HG03378 (cell line): ENCODE measurements at regions not wholly inside any gene's neighbourhood (a gene's known extent, or its start where the extent isn't known, plus 50 kb on each side); places are given as distances from the start of the nearest gene placed in this dataset.
"Not testable (repeated sequence)": the region's sequence is repeated elsewhere in the genome, so short reads cannot be mapped to it uniquely, and the experiment has no call there.

Experiments
- ATAC-seq: cut with Tn5 transposase; IDR thresholded peaks from one replicate; pipeline ENCODE4 v1.9.1; 2021; ENCODE audit warnings: mild to moderate bottlenecking, moderate library complexity; ENCODE audit not compliant: unreplicated experiment

DNA sequence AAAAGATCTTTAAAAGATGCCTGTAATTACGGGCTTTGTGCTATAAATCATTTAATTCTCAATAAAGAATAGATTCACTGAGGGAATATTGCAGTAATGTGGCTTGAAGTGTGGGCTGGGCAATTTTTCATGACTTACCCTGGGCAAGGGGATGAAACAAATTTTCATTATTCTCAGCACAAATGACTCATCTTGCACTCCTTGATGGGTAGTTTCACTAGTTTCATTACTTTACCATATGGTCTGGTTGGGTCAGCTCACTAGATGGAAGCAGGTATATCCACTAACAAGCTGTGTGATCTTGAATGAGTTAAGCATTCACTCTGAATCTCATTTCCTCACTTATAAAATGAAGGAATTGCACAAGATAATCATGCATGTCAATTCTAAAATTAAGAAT is 234.3 kb downstream of the ABCC12 start:
- ATAC-seq: no peak

DNA sequence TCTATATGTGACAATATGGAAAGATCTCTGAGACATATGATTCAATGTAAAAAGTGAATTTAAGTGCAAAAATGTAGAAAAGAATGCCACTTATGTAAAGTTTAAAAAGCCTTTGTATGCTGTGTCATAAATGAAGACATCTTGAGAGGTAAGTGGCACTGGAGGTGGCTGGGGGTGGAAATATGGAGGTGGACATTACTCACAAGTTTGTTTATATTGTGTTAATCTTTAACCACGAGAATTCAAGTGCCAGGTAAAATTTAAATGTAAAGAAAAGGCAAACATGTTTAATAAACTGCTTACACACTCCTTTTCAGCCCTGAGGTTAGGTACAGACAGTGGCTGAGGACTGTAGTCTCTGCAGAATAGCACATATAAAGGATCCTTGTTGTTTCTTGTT is 235.1 kb downstream of the ABCC12 start:
- no peak for ATAC-seq

DNA sequence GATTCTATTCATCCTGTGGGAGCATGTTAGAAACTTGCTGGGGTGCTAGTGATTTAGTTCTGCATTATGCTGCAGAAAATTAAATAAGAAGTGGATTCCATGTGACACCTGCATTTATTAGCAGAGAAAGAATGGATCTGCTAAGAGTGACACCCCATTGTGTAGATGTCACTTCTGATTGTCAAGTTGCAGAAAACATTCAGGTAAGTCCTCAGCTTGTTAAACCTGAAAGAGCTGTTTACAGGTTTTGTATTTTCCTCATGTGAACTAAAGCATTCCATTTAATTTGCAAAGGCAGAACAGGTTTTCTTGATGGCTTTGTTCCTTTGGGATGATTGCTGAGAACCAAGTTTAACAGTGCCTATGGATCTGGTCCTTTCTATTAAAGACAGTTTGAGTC is 238.7 kb downstream of the ABCC12 start:
- ATAC-seq: no peak

DNA sequence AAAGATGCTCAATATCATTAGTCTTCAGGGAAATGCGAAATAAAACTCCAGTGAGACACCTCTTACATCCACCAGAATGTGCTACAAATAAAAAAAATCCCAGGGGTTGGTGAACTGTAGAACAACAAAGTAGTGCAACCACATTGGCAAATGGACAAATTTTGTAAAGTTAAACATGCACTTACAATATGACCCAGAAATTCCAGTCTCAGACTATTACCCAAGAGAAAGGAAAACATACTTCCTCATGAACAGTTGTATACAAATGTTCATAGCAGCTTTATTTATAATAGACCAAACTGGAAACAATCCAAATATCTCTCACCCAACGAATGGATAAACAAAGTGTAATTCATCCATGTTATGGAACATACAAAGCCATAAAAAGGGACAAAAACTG is 239.5 kb downstream of the ABCC12 start:
- no peak for ATAC-seq

DNA sequence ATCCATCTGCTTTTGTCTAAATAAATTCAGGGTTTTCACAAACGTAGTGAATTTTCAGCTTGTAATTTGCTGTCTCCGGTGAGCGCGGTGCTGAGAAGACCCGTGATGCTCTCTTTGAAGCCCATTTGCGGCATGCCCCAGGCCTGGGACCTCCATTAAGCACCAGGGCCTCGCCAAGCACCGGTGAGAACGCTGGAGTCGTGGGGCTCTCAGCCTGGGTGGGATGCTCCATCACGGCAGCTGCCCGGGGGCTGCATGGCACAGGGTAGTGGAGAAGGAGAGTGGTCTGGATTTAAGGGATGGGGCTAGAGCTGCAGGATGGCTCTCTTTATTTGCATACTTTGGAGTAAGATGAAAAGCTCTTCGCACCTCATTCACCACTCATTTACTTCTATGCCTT is 248.7 kb downstream of the ABCC12 start:
- no peak for ATAC-seq

DNA sequence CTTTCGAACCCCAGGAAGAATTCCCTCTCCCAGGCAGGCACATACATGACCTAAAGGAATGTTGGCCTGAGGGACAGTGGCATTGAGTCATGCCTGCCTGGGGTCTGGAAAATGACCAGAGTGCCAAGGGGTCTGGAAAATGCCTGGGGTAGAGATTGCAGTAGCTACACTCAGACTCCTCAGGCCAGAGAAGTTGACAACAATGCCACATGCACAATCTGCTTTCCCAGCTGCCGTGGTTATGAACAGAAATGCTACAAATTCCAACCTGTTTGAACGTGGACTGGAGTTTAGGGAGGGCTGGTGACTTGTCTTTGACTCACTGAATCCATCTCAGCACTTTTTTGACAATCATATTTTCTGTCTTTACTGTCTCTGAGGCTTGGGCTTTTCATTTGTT is 250.0 kb downstream of the ABCC12 start:
- ATAC-seq: no peak

DNA sequence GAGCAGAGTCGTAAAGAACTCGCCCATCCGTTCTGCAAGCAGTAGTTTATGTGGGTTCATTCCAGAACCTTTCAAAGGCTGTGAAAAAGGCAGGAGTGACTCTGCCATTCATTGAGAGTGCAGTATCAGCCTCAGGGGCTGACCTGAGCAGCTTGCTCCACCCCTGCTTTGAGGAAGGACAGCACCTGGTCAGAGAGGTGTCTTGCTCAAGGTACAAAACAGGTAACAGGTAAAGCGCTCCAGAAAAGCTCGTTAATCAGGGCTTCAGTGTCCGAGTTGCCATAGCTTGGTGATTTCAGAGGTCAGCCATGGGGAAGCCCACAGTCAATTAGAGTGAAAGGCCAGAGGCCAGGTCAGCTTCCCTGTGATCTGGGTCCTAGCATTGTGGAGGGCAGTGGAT is 251.1 kb downstream of the ABCC12 start:
- no peak for ATAC-seq

DNA sequence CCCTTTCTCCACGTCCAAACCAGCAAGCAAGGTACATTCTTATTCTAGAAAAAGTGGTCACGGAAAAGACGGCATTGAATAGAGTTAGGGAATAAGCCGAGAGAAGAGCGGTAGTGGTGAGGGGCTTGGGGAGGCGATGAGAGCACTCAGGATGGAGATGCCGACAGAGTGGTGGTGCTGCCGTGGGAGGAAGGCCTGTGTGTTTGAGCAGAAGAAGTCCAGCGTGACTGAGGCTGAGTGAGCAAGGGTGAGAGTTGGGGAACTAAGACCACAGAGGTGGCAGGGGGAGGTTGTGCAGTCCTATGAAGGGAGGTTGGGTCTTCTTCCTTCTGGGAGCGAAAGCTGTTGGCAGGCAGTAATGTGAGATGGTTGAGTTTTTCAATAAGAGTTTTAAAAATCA is 252.3 kb downstream of the ABCC12 start:
- ATAC-seq: no peak

DNA sequence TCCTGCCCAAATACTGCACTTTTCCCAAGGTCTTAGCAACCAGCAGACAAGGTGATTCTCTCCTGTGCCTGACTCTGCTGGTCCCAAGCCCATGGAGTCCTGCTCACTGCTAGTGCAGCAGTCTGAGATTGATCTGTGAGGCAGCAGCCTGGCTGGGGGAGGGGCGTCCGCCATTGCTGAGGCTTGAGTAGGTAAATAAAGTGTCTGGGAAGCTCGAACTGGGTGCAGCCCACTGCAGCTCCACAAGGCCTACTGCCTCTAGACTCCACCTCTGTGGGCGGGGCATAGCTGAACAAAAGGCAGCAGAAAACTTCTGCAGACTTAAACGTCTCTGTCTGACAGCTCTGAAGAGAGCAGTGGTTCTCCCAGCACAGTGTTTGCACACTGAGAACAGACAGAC is 258.7 kb downstream of the ABCC12 start:
- ATAC-seq: not testable (repeated sequence)

DNA sequence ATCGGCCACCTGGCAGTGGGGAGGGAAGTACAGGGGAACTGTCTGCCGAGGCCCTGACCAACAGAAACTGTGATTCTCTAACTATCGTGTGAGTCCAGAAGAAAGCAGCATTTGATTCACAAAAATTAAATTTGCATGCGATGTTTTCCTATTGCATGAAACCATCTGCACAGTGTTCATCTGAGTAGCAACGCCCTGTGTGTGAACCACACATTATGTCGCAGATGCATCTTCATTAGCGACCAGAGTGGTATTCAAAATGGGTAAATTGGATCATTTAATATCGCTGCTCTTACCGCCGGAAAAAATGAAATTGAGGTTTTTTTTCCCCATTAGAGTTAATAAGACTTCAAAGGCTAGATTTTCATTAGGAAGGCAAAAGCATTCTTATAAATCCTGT is 260.6 kb downstream of the ABCC12 start:
- ATAC-seq: no peak

DNA sequence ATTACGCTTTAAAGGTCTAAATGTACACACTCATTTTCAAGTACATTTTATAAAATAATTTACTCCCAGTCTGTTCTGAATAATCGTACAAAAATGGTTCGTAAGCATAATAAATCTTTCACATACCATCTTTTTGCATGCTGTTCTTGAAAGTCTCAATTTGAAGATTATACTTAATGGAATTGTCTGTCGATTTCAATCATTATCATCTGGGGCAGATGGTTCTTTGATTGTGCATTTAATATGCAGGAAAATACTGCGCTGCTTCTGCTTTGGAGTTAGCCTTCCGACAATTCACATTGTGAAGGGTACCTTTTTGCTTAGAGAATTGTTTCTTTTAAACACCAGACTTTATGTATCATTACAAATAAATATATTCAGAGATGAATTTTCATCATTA is 262.8 kb downstream of the ABCC12 start:
- ATAC-seq: no peak

DNA sequence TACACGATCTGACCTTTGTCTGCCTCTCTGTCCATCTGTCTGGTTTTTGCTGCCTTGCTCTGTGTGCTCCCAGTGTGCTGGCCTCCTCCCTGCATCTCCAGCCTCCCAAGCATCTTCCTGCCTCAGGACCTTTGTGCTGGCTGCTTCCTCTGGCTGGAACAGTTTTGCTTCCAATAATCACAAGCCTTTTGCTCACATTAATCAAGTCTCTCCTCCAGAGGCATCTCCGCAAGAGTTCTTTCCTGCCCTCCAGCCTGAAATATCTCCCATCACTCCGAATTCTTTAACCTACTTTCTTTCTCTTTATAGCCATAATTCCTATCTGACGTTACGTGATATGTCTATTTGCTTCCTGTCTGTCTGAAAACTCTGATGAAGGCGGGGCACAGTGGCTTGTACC is 267.1 kb downstream of the ABCC12 start:
- no peak for ATAC-seq

DNA sequence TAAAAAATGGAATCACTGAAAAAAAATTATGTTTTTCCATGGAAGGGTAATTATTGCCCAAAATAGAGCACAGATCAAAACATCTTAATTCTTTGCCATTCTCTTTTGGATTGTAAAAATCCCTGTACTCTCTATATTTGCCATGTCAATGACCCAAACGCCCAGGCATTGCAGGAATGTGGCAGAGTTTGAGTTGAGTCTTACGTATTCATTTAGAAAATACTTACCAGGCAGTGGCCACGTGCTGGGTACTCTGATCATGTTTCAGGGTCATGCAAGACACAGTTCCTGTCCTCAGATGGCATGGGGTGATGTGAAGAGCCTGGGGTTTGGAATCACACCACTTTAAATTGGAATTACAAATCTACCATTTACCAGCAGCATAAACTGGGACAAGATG is 267.7 kb downstream of the ABCC12 start:
- no peak for ATAC-seq

DNA sequence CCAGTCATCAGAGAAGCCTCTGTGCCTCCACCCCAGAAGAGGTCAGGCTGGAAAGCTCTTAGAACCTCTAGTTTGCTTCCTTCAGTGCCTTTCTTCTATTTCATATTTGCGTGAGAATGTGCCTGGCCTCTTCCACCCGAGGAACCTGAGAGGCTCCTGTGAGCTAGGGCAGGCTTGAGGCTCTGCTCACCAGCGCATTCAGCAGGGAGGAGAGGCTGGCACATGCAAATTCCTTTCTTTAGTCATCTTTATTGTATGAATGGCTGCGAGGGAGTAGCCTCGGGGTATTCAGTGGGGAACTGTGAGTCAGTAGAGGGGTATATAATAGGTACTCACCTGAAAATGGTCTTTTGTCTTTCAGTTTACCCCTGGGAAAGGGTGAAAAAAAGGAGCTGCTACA is 268.3 kb downstream of the ABCC12 start:
- no peak for ATAC-seq

DNA sequence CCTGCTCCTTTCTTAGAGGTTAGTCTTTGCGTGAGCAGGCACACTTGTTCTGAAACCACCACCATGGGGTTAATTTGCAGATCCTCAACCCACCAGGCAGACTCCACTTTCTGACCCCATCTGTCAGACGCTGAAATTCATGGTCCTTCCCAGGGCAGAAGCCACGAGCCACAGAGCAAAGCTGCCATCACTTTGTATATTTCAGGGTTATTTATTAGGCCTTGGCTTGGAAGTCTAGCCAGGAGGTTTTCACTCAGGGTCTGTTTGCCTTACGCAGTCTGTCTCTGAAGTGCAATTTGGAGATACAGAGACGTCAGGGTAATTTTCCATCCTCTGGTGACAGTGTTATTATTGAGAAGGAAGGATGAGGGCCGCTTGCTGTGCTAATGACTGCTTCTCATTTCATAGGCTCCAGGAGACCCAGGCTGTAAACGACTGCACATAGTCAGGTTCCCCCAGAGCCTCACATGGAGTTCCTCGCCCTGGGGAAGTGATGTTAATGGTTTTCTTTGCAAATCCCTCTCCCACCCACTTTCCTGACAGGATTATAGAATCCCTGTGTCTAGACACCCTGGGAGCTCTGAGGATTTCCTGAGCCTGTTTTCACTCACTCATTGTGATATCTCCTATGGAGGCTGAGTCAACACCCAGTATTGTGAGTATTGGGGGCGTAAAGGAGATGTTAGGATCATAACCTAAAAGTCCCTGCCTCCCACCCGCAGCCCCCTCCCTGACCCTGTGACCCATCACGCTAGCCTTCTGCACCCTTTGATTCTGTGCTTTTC is 269.0 kb downstream of the ABCC12 start:
- ATAC-seq: no peak

DNA sequence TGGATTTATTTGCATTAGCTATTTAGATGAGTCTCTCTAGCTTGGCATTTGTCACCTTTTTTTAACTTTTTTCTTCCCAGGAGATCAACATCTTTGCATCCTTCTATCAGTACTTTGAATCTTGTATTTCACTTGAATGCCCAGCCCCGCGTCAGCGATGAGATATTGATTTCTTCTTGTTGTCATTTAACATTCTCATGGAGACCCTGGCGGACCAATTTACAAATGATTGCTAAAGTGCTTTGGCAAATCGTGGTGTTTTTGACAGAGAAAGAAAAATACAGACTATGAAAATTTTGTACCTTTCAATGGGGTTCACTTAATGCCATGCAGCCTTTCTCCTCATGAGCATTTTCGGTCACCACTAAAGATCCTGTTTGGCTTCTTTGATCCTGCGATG is 269.7 kb downstream of the ABCC12 start:
- no peak for ATAC-seq

DNA sequence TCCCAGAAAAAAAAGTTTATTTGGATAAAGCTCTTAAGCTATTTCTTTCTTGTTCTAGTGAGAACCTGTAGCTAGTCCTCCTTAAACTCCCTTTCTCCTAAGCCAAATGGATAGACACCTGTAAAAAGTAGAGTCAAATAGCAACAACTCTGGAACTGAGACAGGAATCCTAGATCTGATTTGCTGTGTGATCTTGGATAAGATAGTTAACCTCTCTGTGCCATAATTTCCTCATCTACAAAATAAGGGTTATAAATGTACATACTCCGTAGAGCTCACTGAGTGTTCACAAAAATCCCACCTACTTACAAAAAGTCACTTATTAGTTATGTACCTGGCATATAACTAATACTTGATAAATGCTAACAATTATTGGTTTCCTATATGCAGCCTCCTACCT is 270.3 kb downstream of the ABCC12 start:
- no peak for ATAC-seq

DNA sequence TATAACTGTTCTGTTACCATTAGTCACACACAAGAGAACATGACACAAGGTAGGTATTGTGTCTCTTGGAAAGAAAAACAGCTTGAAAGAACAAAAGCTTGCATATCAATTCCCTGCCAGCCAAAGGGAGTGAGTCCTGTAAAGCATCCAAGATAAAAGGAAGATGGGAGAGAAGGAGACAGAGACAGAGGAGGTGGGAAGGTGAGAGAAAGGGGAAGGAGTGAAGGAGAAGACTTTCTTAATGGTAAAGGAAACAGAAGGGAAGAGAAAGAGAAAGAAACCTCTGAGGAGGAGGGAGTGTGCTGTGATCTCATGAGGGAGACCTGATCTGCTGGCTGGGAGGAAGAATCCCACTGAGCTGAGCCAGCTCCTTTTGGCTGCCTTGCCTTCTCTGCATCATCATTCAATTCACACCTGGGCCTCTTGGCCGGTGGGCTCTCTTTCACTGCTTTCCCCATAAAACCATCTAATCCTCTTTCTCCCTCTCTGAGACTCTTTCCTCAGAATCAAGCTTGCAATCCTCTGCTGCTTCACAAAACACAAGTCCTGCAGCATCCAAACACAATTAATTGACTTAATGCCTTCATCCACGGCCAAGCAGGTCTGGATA is 271.6 kb downstream of the ABCC12 start:
- ATAC-seq: no peak

DNA sequence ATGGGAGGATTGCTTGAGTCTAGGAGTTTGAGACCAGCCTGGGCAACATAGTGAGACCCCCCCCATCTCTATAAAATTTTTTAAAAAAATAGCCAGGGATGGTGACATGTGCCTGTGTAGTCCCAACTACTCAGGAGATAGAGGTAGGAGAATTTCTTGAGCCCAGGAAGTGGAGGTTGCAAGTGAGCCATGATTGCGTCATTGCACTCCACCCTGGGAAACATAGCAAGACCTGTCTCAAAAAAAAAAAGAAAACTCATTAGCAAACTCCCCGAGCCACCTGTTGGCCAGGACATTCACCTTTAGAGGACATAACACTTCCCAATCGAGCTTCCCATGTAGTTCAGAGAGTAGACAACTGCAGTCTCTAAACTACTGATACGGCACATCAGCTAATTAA is 274.2 kb downstream of the ABCC12 start:
- no peak for ATAC-seq

DNA sequence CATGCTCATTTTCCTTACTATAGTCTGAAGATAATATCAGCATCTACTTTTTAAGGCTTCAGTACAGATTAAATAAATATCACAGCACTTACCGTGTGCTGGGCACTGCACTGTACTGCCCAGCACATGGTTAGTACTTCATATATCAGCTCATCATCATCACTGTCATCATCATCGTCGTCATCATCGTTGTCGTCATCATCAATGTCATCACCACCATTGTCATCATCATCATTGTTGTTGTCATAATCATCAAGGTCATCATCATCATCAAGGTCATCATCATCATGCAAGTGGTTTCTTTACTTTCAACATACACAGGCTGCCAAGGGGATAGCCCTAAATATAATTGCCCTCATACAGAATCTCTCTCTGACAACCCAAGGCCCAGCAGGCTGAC is 275.1 kb downstream of the ABCC12 start:
- no peak for ATAC-seq

DNA sequence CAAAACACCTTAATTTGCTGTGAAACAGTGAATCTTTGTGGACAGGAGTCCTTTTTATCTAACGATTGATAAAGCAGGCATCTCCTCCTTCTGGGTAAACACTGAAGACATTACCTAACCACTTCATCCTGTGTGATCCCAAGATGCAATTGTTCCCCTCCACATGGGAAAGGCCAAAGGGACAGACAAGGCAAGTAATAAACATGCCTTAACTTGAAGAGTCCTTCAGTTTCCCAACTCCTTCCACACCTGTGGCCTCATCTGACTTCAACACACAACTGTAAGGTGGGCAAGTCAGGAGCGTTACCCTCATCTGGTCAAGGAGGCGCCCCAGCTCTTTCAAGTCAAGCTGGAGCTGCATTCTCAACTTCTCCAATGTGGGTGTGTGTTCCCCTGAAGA is 278.6 kb downstream of the ABCC12 start:
- no peak for ATAC-seq

DNA sequence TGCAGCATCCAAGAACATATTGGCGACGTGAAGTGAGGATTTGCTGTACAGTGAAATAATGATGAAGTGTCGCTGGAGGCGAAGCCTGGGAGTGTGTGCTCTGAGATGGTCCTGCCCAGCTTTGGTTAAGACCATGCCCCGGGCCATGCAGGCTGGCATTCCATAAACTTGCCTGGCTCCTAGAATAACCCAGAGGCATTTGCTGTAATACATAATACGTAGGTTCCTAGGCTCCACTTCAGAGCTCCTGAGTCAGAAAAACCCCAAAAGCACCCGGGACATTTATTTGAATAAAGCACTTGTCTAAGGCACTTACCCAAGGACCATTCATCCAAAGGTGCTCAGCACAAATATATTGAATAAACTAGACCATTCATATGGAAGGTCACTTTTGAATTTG is 279.3 kb downstream of the ABCC12 start:
- ATAC-seq: no peak

DNA sequence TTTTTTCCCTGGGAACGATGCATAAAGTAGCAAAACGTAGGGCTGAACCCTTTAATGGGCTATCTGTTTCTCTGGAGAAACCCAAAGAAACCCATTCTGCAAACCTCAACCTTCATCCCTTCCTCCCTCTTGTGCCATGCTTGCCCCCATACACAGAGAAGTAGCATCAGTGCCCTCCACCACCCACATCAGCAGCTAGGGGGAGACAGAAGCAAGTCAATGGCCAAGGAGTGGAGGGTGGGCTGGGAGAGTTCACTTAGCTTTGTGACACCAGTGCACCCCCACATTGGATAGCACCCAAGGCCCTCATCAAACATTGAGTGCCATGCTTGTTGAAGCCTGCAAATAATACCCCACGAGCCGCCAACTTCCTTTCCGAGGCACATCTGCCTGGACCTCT is 282.4 kb downstream of the ABCC12 start:
- no peak for ATAC-seq
